Retinal pigment epithelial cell (primary cell): ENCODE measurements at regions not wholly inside any gene's neighbourhood (a gene's known extent, or its start where the extent isn't known, plus 50 kb on each side); places are given as distances from the start of the nearest gene placed in this dataset.
"Not testable (repeated sequence)": the region's sequence is repeated elsewhere in the genome, so short reads cannot be mapped to it uniquely, and the experiment has no call there.

Source experiments
- DNase-seq: peaks from one replicate; pipeline ENCODE4 v3.0.0-alpha.2; 2010; ENCODE audit warnings: low read depth
- H3K4me3 ChIP-seq: 2 replicates; pipeline ENCODE4 v1.5.1; 2011; ENCODE audit warnings: mild to moderate bottlenecking, low read length, control low read depth, moderate library complexity
- TF ChIP-seq, protein P1 (sequence below): conservative IDR thresholded peaks from 2 replicates; pipeline ENCODE4 v1.5.1; 2011; ENCODE audit warnings: low read depth, low read length, control low read depth, inconsistent platforms

DNA sequence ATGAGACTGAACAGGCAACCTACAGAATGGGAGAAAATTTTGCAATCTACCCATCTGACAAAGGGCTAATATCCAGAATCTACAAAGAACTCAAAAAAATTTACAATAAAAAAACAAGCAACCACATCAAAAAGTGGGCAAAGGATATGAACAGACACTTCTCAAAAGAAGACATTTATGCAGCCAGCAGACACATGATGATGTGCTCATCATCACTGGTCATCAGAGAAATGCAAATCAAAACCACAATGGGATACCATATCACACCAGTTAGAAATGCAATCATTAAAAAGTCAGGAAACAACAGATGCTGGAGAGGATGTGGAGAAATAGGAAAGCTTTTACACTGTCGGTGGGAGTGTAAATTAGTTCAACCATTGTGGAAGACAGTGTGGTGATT lies 51.7 kb upstream of the PAXBP1 start:
- H3K4me3 ChIP-seq, DNase-seq: not testable (repeated sequence)

DNA sequence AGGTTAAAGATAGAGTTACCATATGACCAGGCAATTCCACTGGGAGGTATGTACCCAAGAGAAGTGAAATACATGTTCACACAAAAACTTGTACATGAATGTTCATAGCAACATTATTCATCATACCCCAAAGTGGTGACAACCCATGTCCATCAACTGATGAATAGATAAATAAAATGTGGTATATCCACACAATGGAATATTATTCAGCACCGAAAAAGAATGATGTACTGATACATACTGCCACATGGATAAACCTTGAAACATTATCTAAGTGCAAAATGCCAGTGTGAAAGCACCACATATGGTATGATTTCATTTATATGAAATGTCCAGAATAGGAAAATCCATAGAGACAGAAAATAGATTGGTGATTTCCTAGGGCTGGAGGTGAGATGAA lies 53.4 kb upstream of the PAXBP1 start:
- no peak for DNase-seq
- no peak overlapping the region for H3K4me3 ChIP-seq

DNA sequence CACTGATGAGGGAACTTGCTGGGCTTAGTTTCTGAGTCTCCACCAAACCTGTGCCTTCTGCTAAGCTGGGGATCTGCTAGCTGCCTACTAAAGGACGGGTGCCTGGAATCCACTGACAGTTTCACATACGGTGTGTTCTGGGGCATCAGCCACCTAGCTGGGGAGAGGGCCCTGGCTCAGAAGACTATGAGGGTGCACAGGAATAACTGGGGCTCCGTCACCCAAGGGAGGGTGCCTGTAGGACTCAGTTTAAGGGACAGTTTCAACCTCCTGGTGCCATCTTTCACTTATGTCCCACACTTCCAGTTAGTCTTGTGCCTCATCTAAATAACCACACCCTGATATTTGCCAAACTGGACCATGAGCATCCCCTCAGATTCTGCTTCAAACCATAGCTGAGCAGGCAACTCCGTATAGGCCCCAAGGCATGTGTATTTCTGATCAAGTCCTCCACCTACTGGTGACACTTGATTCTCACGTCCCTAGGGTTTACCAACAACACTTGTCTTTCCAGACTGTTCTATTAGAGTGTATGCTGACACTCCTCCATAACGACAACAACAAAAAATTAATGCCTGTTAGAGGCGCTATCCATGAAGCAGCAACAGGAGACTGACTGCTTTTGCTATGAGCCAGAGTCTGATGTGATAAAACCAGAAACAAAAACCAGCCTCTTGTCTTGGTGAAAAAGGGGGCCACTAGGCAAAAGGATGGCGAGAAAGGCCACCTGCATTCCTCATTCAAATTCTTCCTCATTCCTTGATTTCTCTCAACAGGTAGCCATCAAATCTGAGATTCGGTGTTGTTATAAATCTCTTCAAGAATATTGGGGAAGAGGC lies 55.0 kb upstream of the PAXBP1 start:
- DNase-seq = peak; percentile 22
- TF ChIP-seq, protein P1, sequence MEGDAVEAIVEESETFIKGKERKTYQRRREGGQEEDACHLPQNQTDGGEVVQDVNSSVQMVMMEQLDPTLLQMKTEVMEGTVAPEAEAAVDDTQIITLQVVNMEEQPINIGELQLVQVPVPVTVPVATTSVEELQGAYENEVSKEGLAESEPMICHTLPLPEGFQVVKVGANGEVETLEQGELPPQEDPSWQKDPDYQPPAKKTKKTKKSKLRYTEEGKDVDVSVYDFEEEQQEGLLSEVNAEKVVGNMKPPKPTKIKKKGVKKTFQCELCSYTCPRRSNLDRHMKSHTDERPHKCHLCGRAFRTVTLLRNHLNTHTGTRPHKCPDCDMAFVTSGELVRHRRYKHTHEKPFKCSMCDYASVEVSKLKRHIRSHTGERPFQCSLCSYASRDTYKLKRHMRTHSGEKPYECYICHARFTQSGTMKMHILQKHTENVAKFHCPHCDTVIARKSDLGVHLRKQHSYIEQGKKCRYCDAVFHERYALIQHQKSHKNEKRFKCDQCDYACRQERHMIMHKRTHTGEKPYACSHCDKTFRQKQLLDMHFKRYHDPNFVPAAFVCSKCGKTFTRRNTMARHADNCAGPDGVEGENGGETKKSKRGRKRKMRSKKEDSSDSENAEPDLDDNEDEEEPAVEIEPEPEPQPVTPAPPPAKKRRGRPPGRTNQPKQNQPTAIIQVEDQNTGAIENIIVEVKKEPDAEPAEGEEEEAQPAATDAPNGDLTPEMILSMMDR = peak; percentile 73

More for the DNA sequence above, 53.4 kb upstream of the PAXBP1 start:
- TF ChIP-seq, protein P1 = no peak

DNA sequence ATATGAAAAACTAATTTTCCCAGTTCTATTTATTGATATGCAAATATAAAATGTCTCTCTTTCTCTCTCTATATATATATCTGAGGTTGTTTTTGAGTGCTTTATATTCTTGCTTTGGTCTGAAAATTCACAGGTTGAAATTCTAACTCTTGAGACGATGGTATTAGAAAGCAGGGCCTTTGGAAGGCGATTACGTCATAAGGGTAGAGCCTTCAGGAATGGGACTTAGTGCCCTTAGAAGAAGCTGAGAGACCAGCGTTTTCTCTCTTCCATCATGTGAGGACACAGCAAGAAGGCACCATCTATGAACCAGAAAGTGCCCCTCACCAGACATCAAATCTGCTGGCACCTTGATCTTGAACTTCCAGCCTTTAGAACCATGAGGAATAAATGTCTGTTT lies 57.4 kb upstream of the PAXBP1 start:
- TF ChIP-seq, protein P1 = no peak
- H3K4me3 ChIP-seq = no peak overlapping the region
- DNase-seq = no peak

More for the DNA sequence above, 55.0 kb upstream of the PAXBP1 start:
- H3K4me3 ChIP-seq = no peak overlapping the region

DNA sequence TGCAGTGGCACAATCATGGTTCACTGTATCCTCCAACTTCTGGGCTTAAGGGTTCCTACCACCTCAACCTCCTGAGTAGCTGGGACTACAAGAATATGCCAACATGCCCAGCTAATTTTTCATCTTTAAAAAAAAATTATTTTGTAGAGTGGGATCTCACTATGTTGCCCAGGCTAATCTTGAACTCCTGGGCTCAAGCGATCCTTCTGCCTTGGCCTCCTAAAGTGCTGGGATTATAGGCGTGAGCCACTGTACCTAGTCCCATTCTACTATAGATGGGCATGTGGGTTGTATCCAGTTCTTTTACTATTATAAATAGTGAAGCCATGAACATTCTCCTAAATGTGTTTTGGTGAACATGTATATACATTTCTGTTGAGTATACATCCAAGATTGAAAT lies 57.9 kb upstream of the PAXBP1 start:
- TF ChIP-seq, protein P1 = no peak
- no peak overlapping the region for H3K4me3 ChIP-seq

DNA sequence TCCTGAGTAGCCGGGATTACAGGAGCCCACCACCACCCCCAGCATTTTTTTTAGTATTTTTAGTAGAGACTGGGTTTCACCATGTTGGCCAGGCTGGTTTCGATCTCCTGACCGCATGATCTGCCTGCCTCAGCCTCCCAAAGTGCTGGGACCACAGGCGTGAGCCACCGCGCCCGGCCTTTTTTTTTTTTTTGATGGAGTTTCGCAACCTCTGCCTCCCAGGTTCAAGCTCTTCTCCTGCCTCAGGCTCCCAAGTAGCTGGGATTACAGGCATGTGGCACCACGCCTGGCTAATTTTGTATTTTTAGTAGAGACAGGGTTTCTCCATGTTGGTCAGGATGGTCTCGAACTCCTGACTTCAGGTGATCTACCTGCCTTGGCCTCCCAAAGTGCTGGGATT lies 60.2 kb upstream of the PAXBP1 start:
- not testable (repeated sequence) for H3K4me3 ChIP-seq, DNase-seq

More for the DNA sequence above, 57.9 kb upstream of the PAXBP1 start:
- no peak for DNase-seq

DNA sequence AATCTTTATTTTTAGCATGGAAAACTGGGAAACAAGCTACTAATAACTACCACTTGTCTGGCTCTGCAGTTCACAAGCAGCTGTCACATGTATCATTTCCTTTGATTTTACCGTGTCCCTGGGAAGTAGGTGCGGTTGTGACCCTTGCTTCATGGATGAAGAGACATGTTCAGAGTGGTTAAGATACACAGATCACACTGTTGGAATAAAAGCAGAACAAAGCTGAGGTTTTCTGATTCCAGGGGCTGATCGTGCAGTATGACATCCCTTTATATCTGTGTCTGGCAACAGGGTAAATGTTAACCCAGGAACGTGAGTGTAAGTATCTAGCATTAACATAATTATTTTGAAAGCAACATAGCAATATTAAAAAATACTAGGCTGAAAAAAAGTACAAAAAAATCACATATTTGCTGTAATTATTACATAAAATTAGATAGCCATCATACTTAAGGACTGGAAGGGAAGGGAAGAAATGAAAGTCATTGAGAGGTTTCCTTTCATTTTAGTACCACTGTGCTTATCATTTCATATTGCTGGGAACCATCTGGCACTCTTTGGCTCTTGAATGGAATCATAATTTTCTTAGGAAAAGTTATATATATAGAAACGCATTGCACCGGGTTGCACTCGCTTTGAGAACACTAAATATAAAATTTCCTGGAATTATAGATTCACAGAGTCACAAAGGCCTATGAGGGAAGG lies 62.8 kb upstream of the PAXBP1 start:
- TF ChIP-seq, protein P1 = no peak
- no peak for DNase-seq
- H3K4me3 ChIP-seq = no peak overlapping the region

DNA sequence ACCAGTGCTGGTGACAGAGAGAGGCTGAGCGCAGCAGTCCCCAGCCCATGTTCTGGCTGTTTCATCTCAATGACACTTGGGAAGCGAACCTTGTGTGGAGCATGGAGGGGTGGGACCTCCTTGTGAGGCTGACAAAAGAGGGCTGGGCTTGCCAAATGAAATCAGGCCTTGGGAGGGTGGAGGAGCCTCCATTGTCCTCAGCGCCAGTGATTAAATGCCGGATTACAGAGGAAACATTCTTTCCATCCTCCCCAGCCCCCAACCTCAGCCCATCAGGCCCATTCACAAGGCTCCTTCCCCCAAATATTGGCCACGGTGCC lies 63.3 kb upstream of the PAXBP1 start:
- no peak for DNase-seq
- TF ChIP-seq, protein P1 = no peak
- H3K4me3 ChIP-seq = no peak overlapping the region
